Activated T-cell treated with anti-CD3 and anti-CD28 coated beads for 48 hours (primary cell): ENCODE measurements at regions not wholly inside any gene's neighbourhood (a gene's known extent, or its start where the extent isn't known, plus 50 kb on each side); places are given as distances from the start of the nearest gene placed in this dataset.

Source experiments
- DNase-seq: peaks from one replicate; pipeline ENCODE4 v3.0.0-alpha.2; 2020; ENCODE audit warnings: low read depth

- no peak for DNase-seq
These were observed 312.0 kb upstream of the MSX2 start for GRCh38 chr5:174412374-174412773.

DNA sequence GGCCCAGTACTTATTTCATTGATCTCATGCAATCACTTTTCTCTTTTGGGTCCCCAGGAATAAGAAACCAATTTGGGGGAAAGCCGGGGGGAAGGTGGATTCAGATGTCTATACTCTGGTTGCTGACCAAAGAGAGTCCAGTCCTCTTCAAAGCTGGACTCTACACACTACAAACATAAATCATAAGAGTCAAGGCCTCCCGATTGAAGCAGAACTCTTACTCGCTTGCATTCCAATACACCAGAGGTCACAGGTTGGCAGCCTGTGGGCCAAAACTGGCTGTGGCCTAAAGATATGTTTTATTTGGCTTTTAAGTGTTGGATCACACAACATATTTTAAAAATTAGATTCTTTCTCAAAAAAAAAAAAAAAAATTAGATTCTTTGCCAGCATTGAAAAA lies 311.4 kb upstream of the MSX2 start:
- no peak for DNase-seq

- no peak for DNase-seq
These were observed 310.6 kb upstream of the MSX2 start for GRCh38 chr5:174413567-174414314.

GRCh38 chr5:174414315-174414710 lies 310.1 kb upstream of the MSX2 start:
- DNase-seq: no peak

GRCh38 chr5:174418809-174419539 lies 305.4 kb upstream of the MSX2 start:
- DNase-seq: no peak

DNA sequence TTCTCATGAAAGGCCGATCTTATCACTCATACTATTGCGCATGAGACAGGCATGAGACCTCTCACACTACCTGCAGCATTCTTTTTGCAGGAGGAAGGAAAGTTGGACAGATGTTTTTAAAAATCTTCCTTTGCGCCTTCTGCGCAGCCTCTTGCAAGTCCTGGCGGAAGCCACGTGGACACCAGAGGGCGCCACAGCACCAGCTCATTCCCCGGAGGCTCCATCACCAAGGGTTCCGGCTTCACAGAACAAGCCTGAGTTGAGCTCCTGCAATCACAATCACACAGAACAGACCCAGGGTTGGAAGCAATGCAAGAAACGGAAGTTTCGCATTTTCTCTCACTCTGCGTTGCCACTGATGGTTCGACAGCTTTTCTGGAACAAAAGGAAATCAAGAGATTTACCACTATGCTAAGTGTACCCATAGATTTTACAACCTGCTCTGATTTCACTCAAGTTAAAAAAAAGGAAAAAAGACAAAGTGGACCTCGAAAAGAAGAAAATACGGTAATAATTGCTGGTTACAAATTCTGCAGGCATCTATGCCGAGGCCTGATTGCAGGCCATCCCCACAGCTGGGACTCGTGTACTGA lies 304.7 kb upstream of the MSX2 start:
- peak; percentile 73 for DNase-seq

DNA sequence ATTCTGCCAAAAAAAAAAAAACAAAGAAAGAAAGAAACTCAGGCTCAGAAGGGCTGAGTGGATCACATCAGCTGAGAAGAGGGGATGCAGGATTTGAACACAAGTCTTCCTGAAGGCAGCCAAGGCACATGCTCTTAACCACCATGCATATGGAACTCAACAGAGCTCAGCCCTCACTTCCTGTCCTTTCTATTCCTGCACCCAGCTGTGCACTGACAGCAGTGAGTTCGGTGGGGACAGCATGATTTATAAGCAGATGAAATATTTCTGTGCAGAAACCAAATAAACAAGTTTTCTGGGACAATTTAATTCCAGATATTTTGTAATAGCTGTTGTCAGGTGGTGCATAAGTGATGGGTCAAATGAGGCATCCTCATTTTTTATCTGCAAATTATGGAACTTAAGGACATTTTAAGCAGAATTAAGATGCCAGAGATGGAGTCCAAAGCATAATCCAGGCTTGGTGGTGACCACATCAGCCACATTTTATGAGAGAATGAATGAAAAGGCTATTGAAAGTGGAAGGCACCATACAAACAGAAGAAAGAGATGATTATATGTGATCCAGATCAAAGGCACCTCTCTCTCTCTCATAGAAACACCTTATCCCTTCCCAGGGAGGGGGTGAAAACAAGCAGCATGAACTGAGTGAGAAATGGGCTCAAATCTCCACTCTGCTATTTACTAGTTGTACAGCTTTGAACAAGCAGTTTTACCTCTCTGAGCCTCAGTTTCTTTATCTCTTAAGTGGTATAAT lies 303.6 kb upstream of the MSX2 start:
- no peak for DNase-seq

DNA sequence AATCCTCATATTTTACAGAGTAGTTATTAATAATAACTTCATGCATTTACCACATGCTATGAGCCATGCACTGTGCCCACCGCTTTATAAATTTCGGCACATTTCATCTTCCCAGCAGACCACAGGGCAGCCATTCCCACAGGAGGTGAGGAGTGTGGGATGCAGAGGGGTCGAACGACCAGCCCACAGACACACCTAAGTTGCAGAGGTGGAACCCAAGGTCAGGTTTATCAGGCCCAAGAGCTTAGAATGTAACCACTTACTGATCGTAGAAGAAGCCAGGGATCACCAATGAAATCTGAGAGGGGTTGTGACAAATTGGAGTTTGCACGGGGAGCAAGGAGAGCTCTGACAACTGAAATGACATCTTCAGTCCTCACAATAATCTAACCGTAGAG lies 303.0 kb upstream of the MSX2 start:
- DNase-seq: no peak

DNA sequence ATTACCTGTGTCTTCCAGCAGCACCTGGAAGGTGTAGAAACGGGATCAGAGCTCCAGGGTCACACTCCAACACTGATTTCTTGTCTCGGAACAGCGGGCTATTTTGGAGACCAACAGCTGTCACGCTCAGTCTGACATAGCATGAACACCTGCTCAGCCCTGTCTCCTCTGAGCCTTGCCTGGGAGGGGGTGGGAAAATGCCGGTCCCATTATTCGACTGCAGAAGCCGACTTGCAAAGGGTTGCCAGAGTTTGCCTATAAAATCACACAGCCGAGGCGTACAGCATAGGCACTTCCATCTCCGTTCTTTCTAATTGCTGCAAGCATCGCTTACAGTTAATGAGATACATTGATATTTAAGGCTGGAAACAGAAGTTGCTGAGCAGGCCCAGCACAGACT lies 300.8 kb upstream of the MSX2 start:
- no peak for DNase-seq

DNA sequence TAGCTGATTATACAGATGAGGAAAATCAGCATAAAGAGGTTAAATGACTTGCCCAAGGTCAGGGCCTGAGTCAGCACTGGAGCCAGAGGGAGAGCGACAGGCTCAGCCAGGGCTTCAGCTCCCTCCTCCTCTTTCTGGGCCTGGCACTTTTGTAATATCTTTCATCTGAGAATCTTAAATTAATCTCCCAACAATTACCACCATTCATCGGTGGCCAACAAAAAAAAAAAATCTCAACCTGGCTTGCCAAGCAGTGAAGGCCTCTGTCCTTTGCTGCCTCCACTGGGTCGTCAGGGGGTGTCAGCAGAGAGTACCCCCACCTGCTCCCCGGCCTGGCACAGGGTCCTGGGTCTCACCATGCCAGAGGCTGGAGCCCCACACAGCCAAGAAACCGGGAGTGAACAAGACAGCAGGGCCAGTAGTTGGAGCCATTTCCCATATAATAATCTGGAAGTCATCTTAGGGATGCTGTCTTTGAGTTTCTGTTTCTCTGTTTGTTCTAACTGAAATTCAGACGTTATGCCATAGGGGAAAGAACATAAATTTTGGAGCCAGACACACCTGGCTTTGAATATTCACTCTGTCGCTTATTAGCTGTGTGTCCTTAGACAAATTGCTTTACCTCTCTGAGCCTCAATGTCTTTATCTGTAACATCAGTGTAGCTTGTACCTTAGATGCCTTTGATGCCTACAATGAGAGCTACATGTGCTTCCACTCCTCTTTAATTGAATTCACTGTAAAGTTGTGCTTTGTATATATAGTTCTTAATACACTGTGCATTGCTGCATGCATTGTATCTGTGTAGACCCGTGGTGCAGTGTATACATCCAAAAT lies 299.9 kb upstream of the MSX2 start:
- DNase-seq: no peak

DNA sequence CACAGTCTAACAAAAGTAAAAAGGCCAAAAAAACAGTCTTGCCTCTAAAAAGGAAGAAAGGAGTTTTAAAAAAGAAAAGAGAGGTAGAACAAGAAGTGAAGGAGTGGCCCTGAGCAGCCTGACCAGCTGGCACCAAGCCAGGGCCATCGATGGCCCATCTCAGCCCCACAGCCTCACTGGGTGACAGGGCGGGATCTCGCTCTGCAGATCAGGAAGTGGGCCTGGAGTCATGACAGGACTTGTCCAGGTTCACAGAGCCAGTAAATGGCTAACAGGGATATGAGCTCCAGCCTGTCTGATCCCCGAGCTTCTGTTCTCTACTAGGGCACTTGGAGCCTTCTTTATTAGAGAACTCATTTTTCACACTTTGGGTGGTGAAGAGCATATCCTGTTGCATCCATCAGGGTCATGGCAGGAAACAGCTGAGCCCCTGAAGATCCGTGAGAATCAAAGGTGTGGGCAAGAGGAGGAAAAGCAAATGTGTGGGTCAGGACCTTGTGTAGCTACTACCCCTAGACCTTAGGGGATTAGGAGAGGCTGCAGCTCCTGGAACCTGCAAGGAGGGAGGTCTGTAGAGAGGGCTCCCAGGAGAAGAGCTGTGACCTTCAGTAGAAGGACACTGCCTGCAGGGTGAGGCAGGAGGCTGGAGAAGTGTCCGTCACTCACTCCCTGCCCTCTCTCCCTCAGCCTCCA lies 299.0 kb upstream of the MSX2 start:
- no peak for DNase-seq

GRCh38 chr5:174425964-174426290 lies 298.5 kb upstream of the MSX2 start:
- DNase-seq: no peak

DNA sequence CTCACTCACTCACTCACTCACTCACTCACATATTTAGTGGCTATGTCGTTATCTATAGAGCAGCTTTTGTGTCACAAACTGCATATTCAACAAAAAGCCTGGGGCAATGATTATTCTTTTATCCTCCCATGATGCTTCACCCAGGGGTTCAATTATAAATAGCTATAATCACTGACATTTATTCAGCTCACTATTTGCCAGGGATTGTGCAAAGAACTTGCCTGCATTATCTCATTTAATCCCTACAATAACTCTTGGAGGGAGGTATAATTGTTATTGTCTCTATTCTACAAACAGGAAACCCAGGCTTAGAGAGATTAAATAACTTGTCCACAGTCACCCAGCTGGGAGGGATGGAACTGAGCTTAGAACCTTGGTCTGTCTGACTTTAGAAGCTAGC lies 298.0 kb upstream of the MSX2 start:
- no peak for DNase-seq

- DNase-seq: no peak
These were observed 297.5 kb upstream of the MSX2 start for GRCh38 chr5:174426851-174427250.

- DNase-seq: no peak
These were observed 297.1 kb upstream of the MSX2 start for GRCh38 chr5:174427304-174427703.

DNA sequence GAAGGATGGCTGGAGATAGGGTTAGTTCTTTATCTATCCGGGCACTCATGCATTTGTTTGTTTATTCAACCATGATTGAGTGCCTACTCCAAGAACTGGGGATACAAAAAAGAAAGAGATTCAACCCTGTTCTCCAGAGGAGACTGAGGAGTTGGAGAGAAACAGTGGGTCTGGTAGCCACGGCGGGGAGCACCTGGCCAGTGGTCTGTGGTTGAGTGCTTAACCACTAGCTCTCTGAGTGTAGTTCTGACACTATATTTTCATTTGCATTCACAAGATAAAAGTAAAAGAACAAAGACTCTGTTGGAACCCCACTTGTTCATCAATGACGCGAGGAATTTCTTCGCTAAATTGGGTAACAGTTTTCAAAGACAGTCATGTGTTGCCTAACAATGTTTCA lies 295.5 kb upstream of the MSX2 start:
- DNase-seq: no peak

GRCh38 chr5:174430940-174431339 lies 293.4 kb upstream of the MSX2 start:
- no peak for DNase-seq

DNA sequence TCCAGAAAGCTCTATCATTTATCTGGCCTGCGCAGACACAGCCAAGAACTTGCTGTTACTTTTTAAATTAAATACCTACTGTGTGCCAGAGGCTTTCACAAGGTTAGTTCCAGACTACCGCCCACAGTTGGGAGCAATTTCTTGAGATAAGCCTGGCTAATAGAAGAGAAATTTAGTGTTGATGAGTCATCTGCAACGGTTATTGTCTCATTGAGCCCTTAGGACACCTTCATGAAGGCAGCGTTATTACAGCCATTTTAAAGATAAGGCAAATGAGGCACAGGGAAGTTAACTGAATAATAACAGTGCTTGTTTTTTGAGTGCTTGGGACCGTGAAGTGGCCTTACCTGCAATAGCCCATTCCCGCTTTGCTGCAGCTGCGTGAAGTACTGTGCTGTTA lies 292.9 kb upstream of the MSX2 start:
- no peak for DNase-seq

DNA sequence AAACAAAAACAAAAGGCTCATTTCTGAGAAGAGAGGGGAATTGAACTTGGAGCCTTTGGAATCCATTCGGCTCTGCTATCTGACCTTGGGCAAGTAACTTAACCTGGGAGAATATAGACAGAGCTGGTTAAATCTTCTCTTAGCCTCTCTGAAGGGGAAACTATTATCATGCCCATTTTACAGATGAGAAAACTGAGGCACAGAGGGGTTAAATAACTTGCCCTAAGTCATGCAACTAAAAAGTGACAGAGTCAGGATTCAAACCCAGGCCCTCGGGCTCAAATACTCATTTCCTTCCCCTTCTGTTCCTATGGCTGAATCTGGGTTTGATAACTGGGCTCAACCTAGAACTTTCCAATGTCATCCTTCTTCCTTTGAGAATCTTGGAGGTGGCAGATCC lies 291.3 kb upstream of the MSX2 start:
- DNase-seq: no peak

- DNase-seq: no peak
These were observed 287.6 kb upstream of the MSX2 start for GRCh38 chr5:174436750-174437149.

DNA sequence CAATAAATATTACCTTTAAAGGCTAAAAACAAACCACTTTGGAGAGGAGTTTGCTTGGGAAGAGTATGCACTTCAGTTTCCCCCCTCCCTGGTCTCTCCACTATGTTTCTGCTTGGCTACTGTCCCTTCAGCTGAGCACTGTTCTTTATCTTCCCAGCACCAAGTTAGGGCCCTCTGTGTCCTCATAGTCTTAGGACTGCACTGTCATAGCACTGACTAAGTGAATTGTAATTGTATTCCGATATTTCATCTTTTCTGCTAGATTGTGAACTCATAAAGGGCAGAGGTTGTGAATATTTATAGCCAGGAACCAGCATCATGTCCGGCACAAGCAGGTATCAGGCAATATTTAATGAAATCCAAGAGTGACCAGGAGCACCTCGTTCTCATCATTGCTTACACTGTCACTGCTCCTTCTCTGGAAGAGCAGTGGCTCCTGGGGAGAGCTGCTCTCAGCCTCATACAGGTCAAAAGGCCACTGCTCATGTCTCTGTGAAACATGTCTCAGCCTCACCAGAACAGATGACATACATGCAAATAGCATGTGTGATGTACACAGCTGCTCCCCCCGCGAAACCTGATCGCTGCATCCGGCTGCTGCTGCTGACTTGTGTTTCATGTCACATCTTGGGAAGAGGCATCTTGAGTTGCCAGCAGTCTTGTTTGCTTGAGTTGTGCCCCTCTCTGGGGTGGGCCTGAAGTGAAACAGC lies 279.7 kb upstream of the MSX2 start:
- no peak for DNase-seq
